ENCODE measurements at regions not wholly inside any gene's neighbourhood (a gene's known extent, or its start where the extent isn't known, plus 50 kb on each side); places are given as distances from the start of the nearest gene placed in this dataset.
A peak's percentile ranks its signal among the peaks of the same experiment; 100 is the strongest.

GRCh38 chr1:182175361-182175931 lies 113.9 kb upstream of the ZNF648 start:
- H3K4me1 ChIP-seq: peaks cover 0 to 26% (median 5%) of the 10 kb centered on the region in 4 donors
- peak overlapping the region; percentile 66 to 77 (median 76) for H3K27ac ChIP-seq
- H3K27me3 ChIP-seq: no peaks in the 10 kb centered on the region
- H3K36me3 ChIP-seq: no peaks in the 10 kb centered on the region
- DNase-seq: peak; percentile 71
- 56% methylated on average over 4 of the region's 4 CpGs; no CpG with 5 or more reads in 1 of the 2 donors for WGBS, 2 donors (ENCODE audit: low coverage in 1 of 2)
- TF ChIP-seq CTCF (IDR thresholded peaks at IDR 0.05): no peak
- TF ChIP-seq POLR2AphosphoS5 (IDR thresholded peaks at IDR 0.05): peak in 1 of 3 donors; percentile 55
- intact Hi-C loops (cut with DNase I; ENCODE audit: low total_unique reads) (no loop called here), in situ Hi-C loops (cut with MboI; ENCODE audit: low pct_ligation_motif_present in 1 of 4, low pct_unique_long_range_greater_than_20kb in 1 of 4, low sequenced_read_pairs in 3 of 4) (no loop called here)
- H3K4me3 ChIP-seq: no peak overlapping the region
- no peaks in the 10 kb centered on the region for H3K9me3 ChIP-seq

GRCh38 chr1:182174513-182174855 lies 113.0 kb upstream of the ZNF648 start:
- TF ChIP-seq POLR2A (IDR thresholded peaks at IDR 0.05): no peak
- TF ChIP-seq POLR2AphosphoS5 (IDR thresholded peaks at IDR 0.05): no peak
- no peak for TF ChIP-seq EP300 (IDR thresholded peaks at IDR 0.05; ENCODE audit: low read depth)
- TF ChIP-seq CTCF (IDR thresholded peaks at IDR 0.05): no peak
- Histone ChIP-seq H3K4me3 (no peak overlapping the region), H3K27me3 (no peaks in the 10 kb centered on the region), H3K4me1 (peaks cover 0 to 25% (median 5%) of the 10 kb centered on the region in 4 donors), H3K9me3 (no peaks in the 10 kb centered on the region), H3K36me3 (no peaks in the 10 kb centered on the region), H3K27ac (peak overlapping the region; percentile 19 to 77 (median 56))
- no peak for DNase-seq
- WGBS, 2 donors (ENCODE audit: low coverage in 1 of 2): 52 to 63% methylated on average over 1 of the region's 1 CpG
- intact Hi-C loops (cut with DNase I; ENCODE audit: low total_unique reads): no loop called here
- in situ Hi-C loops (cut with MboI; ENCODE audit: low pct_ligation_motif_present in 1 of 4, low pct_unique_long_range_greater_than_20kb in 1 of 4, low sequenced_read_pairs in 3 of 4): no loop called here

GRCh38 chr1:182173808-182174512 lies 112.4 kb upstream of the ZNF648 start:
- TF ChIP-seq POLR2AphosphoS5 (IDR thresholded peaks at IDR 0.05) (peak in 2 of 3 donors; percentile 10 to 13), POLR2A (IDR thresholded peaks at IDR 0.05) (no peak)
- peaks cover 0 to 25% (median 5%) of the 10 kb centered on the region in 4 donors for H3K4me1 ChIP-seq
- in situ Hi-C loops (cut with MboI; ENCODE audit: low pct_ligation_motif_present in 1 of 4, low pct_unique_long_range_greater_than_20kb in 1 of 4, low sequenced_read_pairs in 3 of 4) (no loop called here), intact Hi-C loops (cut with DNase I; ENCODE audit: low total_unique reads) (no loop called here)
- peak; percentile 19 for DNase-seq
- no peaks in the 10 kb centered on the region for H3K36me3 ChIP-seq
- peak overlapping the region; percentile 10 to 77 (median 28) for H3K27ac ChIP-seq
- H3K4me3 ChIP-seq: no peak overlapping the region
- no peaks in the 10 kb centered on the region for H3K27me3 ChIP-seq
- H3K9me3 ChIP-seq: no peaks in the 10 kb centered on the region
- 61 to 76% methylated on average over 5 of the region's 5 CpGs for WGBS, 2 donors (ENCODE audit: low coverage in 1 of 2)

GRCh38 chr1:182172699-182173098 lies 111.2 kb upstream of the ZNF648 start:
- H3K4me1 ChIP-seq: peaks cover 0 to 25% (median 5%) of the 10 kb centered on the region in 4 donors
- no peaks in the 10 kb centered on the region for H3K9me3 ChIP-seq
- intact Hi-C loops (cut with DNase I; ENCODE audit: low total_unique reads) (no loop called here), in situ Hi-C loops (cut with MboI; ENCODE audit: low pct_ligation_motif_present in 1 of 4, low pct_unique_long_range_greater_than_20kb in 1 of 4, low sequenced_read_pairs in 3 of 4) (no loop called here)
- no peak overlapping the region for H3K4me3 ChIP-seq
- no peaks in the 10 kb centered on the region for H3K36me3 ChIP-seq
- H3K27me3 ChIP-seq: no peaks in the 10 kb centered on the region
- no peak for DNase-seq
- TF ChIP-seq POLR2A (IDR thresholded peaks at IDR 0.05) (no peak), POLR2AphosphoS5 (IDR thresholded peaks at IDR 0.05) (no peak), CTCF (IDR thresholded peaks at IDR 0.05) (no peak), EP300 (IDR thresholded peaks at IDR 0.05; ENCODE audit: low read depth) (no peak)
- H3K27ac ChIP-seq: no peak overlapping the region
